Panc1 (cell line): ENCODE measurements at regions not wholly inside any gene's neighbourhood (a gene's known extent, or its start where the extent isn't known, plus 50 kb on each side); places are given as distances from the start of the nearest gene placed in this dataset.

ENCODE experiments used
- ATAC-seq: fragments of 200-7000 bp; cut with Tn5 transposase; 2 replicates; pipeline ENCODE4 v1.9.1; 2020; ENCODE audit warnings: mild to moderate bottlenecking, moderate library complexity
- BruUV-seq: library from RNA; stranded (reverse); fragments of 400-500 nt; replicated peaks from 2 replicates; lab custom pipeline; 2021; lab: Mats Ljungman, UMichigan
- CTCF ChIA-PET: fragments of 300-600 bp; sonication (Branson Sonifier 250); formaldehyde crosslinking; loops from one replicate; lab custom pipeline; 2022; ENCODE audit warnings: antibody characterized with exemption; lab: Charles Lee
- POLR2A ChIA-PET: fragments of 300-600 bp; sonication (Branson Sonifier 250); formaldehyde crosslinking; loops from one replicate; lab custom pipeline; 2022; ENCODE audit warnings: antibody characterized with exemption; lab: Charles Lee
- DNase-seq: peaks from one replicate; pipeline ENCODE4 v3.0.0-alpha.2; 2010; ENCODE audit warnings: low read depth, low spot score
- H3K27ac ChIP-seq: 2 replicates; pipeline ENCODE4 v1.5.1; 2011; ENCODE audit warnings: mild to moderate bottlenecking, low read length, inconsistent platforms
- H3K27me3 ChIP-seq: fragments of 200-500 bp; sonication (Bioruptor generic); 2 replicates; pipeline ENCODE4 v1.6.0; 2014; ENCODE audit warnings: low read length, inconsistent platforms; ENCODE audit not compliant: control insufficient read depth, insufficient read depth
- H3K36me3 ChIP-seq: fragments of 200-500 bp; sonication (Bioruptor generic); 2 replicates; pipeline ENCODE4 v1.5.1; 2014; ENCODE audit warnings: inconsistent platforms, mild to moderate bottlenecking, low read length, moderate library complexity; ENCODE audit not compliant: control insufficient read depth, insufficient read depth
- H3K4me1 ChIP-seq: 2 replicates; pipeline ENCODE4 v1.5.1; 2011; ENCODE audit warnings: inconsistent platforms, mild to moderate bottlenecking, low read length, moderate library complexity; ENCODE audit not compliant: control insufficient read depth, insufficient read depth
- H3K4me3 ChIP-seq, 2 experiments: 2 replicates each; pipeline ENCODE4 v1.5.1; 2011 to 2012; ENCODE audit warnings: low read depth in 2 of 2, low read length in 2 of 2, mild to moderate bottlenecking in 2 of 2, inconsistent platforms in 1 of 2, moderate library complexity in 1 of 2
- H3K9me3 ChIP-seq: fragments of 200-500 bp; sonication (Bioruptor generic); 2 replicates; pipeline ENCODE4 v1.5.1; 2014; ENCODE audit warnings: low read depth, mild to moderate bottlenecking, inconsistent platforms, low read length, moderate library complexity; ENCODE audit not compliant: control insufficient read depth, insufficient read depth
- POLR2AphosphoS5 ChIP-seq: IDR thresholded peaks from 2 replicates; pipeline ENCODE4 v1.6.1; 2012; ENCODE audit warnings: mild to moderate bottlenecking, low read depth, low read length, moderate library complexity
- SIN3A ChIP-seq: IDR thresholded peaks from 2 replicates; pipeline ENCODE4 v1.6.1; 2012; ENCODE audit warnings: low read depth, mild to moderate bottlenecking, low read length, moderate library complexity, borderline replicate concordance; ENCODE audit not compliant: insufficient read depth
- TCF7L2 ChIP-seq: IDR thresholded peaks from 2 replicates; pipeline ENCODE4 v1.6.1; 2011; ENCODE audit warnings: mild to moderate bottlenecking, low read depth, low read length, inconsistent platforms
- in situ Hi-C: cut with HindIII; loops from 2 replicates; pipeline ENCODE4 v1.10.0; 2016; ENCODE audit warnings: low sequenced_read_pairs, low pct_unique_long_range_greater_than_20kb
- intact Hi-C: fragments of 100-400 bp; cut with micrococcal nuclease; formaldehyde crosslinking; loops from one replicate; pipeline ENCODE4 v1.10.0; 2022; ENCODE audit not compliant: unreplicated experiment
- TF ChIP-seq, protein P1 (sequence below): fragments of 450-650 bp; IDR thresholded peaks from 2 replicates; pipeline ENCODE4 v1.5.1; 2017; ENCODE audit warnings: mild to moderate bottlenecking
- TF ChIP-seq, protein P2 (sequence below), 2 experiments: IDR thresholded peaks; 2 replicates each; pipeline ENCODE4 v1.6.1; 2011 to 2012; ENCODE audit warnings: low read depth in 2 of 2, control low read depth in 1 of 2, low read length in 1 of 2, mild to moderate bottlenecking in 1 of 2, moderate library complexity in 1 of 2; ENCODE audit not compliant: insufficient read depth in 1 of 2

DNA sequence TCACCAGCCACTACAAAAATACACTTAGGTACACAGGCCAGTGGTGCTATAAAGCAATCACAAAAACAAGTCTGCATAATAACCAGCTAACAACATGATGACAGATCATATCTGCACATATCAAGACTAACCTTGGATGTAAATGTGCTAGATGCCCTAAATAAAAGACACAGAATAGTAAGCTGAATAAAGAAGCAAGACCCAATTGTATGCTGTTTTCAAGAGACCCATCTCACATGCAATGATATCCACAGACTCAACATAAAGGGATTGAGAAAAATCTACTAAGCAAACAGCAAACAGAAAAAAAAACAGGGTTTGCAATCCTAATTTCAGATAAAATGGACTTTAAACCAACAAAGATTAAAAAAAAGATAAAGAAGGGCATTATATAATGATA lies 505.4 kb upstream of the FZD8 start:
- intact Hi-C loops, result no loop called here
- no TSS peak for BruUV-seq

DNA sequence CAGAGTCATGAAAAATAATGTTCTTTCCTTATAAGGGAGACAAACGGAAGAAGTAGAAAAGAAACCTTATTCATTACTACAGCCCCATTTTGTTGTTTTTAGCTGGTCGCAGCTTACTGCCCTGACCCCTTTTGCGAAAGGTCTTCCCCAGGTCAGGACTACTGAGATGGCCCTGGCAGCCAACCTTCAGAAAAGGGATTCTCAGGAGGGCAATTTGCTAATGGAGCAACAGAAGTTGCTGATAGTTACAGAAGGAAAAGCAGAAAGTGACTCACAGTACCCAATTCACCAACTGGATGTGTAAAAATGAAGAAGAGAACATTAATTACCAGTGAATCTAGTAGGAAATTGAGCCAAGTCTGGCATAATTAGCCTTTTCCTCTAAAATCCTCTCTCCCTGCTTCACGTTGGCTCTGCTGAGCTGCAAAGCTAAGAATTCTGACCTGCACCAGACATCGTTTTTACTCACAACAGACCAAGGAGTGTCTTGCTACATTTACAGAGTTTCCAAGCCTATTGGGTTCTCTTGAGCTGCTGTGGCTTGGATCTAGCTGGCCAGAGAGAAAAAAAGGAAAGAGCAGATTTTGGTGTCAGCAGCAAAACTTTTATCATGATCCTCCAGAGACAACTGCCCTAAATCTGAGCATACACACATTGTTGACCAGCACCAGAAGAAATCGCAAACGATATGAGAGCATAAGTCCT lies 499.9 kb upstream of the FZD8 start:
- in situ Hi-C loops (no loop called here), intact Hi-C loops (no loop called here)
- Histone ChIP-seq H3K27ac (no peak overlapping the region), H3K9me3 (no peaks in the 10 kb centered on the region), H3K36me3 (no peaks in the 10 kb centered on the region), H3K27me3 (no peaks in the 10 kb centered on the region), H3K4me1 (no peaks in the 10 kb centered on the region), H3K4me3 (no peak overlapping the region)
- ATAC-seq (no peak), DNase-seq (no peak)
- ChIA-PET CTCF (no interaction called here), POLR2A (no interaction called here)
- no TSS peak for BruUV-seq
- TF ChIP-seq, protein P1, sequence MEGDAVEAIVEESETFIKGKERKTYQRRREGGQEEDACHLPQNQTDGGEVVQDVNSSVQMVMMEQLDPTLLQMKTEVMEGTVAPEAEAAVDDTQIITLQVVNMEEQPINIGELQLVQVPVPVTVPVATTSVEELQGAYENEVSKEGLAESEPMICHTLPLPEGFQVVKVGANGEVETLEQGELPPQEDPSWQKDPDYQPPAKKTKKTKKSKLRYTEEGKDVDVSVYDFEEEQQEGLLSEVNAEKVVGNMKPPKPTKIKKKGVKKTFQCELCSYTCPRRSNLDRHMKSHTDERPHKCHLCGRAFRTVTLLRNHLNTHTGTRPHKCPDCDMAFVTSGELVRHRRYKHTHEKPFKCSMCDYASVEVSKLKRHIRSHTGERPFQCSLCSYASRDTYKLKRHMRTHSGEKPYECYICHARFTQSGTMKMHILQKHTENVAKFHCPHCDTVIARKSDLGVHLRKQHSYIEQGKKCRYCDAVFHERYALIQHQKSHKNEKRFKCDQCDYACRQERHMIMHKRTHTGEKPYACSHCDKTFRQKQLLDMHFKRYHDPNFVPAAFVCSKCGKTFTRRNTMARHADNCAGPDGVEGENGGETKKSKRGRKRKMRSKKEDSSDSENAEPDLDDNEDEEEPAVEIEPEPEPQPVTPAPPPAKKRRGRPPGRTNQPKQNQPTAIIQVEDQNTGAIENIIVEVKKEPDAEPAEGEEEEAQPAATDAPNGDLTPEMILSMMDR, result no peak
- TF ChIP-seq SIN3A, result no peak
- no peak for TF ChIP-seq POLR2AphosphoS5
- TF ChIP-seq TCF7L2, result no peak
- TF ChIP-seq, protein P2, sequence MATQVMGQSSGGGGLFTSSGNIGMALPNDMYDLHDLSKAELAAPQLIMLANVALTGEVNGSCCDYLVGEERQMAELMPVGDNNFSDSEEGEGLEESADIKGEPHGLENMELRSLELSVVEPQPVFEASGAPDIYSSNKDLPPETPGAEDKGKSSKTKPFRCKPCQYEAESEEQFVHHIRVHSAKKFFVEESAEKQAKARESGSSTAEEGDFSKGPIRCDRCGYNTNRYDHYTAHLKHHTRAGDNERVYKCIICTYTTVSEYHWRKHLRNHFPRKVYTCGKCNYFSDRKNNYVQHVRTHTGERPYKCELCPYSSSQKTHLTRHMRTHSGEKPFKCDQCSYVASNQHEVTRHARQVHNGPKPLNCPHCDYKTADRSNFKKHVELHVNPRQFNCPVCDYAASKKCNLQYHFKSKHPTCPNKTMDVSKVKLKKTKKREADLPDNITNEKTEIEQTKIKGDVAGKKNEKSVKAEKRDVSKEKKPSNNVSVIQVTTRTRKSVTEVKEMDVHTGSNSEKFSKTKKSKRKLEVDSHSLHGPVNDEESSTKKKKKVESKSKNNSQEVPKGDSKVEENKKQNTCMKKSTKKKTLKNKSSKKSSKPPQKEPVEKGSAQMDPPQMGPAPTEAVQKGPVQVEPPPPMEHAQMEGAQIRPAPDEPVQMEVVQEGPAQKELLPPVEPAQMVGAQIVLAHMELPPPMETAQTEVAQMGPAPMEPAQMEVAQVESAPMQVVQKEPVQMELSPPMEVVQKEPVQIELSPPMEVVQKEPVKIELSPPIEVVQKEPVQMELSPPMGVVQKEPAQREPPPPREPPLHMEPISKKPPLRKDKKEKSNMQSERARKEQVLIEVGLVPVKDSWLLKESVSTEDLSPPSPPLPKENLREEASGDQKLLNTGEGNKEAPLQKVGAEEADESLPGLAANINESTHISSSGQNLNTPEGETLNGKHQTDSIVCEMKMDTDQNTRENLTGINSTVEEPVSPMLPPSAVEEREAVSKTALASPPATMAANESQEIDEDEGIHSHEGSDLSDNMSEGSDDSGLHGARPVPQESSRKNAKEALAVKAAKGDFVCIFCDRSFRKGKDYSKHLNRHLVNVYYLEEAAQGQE (IDR thresholded peaks at IDR 0.05; ENCODE audit: insufficient read depth in 1 of 2, low read depth in 2 of 2, low read length in 1 of 2), result no peak

More for the DNA sequence above, 505.4 kb upstream of the FZD8 start:
- Histone ChIP-seq H3K27me3 (no peaks in the 10 kb centered on the region), H3K4me1 (no peaks in the 10 kb centered on the region), H3K36me3 (no peaks in the 10 kb centered on the region), H3K9me3 (no peaks in the 10 kb centered on the region), H3K27ac (no peak overlapping the region), H3K4me3 (no peak overlapping the region)
- in situ Hi-C loops, result no loop called here
- TF ChIP-seq, protein P2 (IDR thresholded peaks at IDR 0.05; ENCODE audit: insufficient read depth in 1 of 2, low read depth in 2 of 2, low read length in 1 of 2), result no peak
- TF ChIP-seq SIN3A (no peak), TCF7L2 (no peak), POLR2AphosphoS5 (no peak)
- TF ChIP-seq, protein P1, result no peak
- ChIA-PET POLR2A (no interaction called here), CTCF (no interaction called here)
- DNase-seq, result no peak
- no peak for ATAC-seq
